SK-MEL-5 (cell line): ENCODE measurements at regions not wholly inside any gene's neighbourhood (a gene's known extent, or its start where the extent isn't known, plus 50 kb on each side); places are given as distances from the start of the nearest gene placed in this dataset.

Experiments
- DNase-seq: peaks from one replicate; pipeline ENCODE4 v3.0.0-alpha.2; 2016; ENCODE audit warnings: low read depth, low spot score
- in situ Hi-C: cut with HindIII; loops from 2 replicates; pipeline ENCODE4 v1.10.0; 2016; ENCODE audit warnings: low sequenced_read_pairs, high pct_unique_total_duplicates, low pct_unique_long_range_greater_than_20kb

DNA sequence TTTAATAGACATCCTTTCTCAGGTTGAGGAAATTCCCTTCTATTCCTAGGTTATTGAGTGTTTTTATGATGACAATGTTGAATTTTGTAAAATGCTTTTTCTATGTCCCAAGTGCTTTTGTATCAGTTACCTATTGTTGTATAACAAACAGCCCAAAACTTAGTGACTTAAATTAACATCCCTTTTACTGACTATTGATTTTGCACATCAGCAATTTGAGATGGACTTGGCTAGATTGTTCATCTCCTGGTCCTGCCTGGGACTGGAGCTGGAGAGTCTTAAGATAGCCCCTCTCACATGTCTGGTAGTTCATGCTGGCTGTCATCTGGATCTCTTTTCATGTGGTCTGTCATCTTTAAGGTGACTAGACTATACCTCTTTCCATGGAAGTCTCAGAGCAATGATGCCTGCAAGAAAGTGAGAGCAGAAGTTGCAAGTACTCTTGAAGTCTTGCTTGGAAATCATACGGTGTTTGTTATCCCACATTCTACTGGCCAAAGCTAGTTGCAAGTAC is 132.6 kb downstream of the RPAP3 start:
- DNase-seq: no peak
- in situ Hi-C loops: no loop called here

DNA sequence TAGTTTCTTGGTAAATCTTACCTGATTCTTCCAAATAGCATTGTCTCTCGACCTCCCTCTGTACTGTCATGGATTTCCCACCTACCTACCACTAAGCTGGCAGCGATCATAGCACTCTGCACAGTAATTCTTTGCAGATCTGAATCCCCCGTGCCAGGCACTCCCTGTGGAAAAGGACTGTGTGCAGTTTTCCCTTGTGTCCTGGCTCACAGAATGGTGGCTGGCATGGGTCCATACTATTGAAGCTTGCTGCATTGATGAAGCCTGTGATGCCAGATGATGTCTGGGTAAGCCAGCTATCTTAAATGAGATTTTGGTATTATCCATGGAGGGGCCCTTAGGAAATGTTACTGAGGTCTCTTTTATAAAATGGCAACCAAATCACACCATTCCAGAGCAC is 135.7 kb downstream of the RPAP3 start:
- in situ Hi-C loops: no loop called here

DNA sequence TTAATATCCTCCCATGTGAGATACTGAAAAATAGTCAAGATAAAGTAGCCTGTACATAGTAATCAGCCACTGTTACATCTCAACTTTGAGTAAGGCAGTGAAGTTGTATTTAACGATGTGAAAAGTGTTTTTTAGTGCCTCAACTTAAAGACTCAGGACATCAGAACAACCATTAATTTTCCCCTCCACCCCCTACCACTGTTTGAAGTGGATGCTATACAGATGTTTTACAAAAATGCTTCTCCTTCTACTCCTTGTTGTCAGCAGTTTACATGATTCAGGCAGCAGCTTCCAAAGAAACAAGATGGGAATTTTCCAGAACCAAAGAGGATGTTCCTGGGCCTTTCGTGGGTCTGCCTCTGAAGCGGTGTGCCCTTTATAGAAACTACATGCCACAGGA is 143.6 kb downstream of the RPAP3 start:
- DNase-seq: no peak
- in situ Hi-C loops: no loop called here

More for the DNA sequence above, 135.7 kb downstream of the RPAP3 start:
- no peak for DNase-seq

DNA sequence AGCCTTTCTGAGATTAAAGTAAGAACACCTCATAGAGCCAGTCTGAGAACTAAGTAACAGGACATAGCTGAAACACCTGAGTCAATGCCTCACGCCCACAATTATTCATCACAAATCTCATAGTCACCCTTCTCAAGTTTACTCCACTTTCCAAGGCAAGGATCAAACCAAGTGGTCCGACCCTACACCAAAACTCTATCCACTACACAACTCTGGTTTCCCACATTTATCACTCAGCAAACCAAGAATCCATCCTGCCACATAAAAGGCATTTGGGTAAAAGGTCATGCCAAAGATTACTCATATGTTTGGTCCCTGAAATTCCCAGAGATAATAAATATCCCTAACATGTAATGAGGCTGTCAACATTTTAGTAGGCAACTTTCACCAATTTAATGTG is 144.1 kb downstream of the RPAP3 start:
- in situ Hi-C loops: no loop called here
- no peak for DNase-seq

DNA sequence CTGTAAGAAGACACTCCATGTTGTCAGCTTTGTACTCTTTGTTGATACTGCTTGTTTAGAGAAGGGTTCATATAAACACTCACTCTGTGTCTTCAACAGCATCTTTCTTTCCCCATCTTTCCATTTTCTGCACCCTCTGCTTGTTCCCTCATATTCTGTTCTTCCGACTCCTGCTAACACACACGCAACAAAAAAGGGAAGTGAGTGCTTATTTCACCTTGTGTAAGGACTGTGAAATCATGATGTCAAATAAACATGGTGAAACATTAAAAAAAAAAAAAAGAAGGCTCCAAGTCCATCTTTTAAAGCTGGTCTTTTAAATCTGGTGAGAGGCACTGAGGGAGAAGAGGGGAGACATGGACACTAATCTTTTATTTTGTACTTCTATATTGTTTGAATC is 145.4 kb downstream of the RPAP3 start:
- DNase-seq: no peak
- in situ Hi-C loops: no loop called here

DNA sequence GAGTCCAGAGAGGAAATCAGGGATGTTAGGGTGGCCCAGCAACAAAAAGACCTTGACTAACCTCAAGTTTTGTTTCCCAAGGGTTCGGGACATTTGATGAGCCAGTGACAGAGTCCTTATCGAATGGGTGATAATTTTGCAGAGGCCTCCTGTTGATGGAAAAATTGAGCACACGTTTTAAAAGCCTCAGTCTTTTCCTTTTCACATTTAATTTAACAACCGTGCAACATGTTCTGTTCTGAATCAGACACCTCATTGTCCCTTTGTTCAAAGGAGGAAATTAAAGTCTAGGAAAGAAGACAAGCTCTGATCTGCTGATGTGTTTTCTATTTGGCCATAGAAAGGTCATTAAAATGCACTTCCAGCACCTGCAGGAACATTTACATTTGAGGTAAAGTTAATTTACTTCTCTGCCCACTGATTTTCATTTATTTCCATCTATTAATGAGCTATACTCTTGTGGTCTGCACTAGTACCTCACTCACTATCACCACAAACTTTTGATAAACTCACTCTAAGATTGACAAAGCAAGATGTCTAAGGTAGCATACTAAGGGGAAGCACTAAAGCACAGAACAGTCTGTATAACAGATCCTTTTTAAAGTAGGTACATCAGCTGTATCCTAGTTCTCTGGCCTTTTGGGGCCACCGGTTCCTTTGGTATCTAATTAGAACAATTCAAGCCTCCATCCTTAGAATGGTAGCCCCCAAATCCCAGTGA is 147.0 kb downstream of the RPAP3 start:
- no peak for DNase-seq
- in situ Hi-C loops: no loop called here

DNA sequence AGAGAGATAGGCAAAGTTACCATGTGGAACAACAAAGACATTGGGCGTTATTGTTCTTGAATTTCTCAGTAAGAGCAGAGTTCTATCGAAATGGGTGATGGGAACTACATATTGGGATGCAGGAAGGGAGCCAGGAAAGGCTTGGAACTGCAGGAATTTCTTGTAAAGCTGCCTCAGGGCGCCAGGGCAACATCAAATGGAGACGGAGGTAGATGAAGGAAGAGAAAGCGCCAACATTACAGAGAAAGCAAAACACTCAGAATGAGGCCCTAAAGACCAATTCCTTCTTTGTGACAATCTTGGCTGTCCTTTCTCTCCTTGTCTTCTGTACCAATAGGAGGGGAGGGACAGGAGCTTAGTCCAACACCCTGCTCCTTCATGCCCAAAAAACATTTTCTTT is 148.4 kb downstream of the RPAP3 start:
- DNase-seq: no peak
- in situ Hi-C loops: no loop called here

DNA sequence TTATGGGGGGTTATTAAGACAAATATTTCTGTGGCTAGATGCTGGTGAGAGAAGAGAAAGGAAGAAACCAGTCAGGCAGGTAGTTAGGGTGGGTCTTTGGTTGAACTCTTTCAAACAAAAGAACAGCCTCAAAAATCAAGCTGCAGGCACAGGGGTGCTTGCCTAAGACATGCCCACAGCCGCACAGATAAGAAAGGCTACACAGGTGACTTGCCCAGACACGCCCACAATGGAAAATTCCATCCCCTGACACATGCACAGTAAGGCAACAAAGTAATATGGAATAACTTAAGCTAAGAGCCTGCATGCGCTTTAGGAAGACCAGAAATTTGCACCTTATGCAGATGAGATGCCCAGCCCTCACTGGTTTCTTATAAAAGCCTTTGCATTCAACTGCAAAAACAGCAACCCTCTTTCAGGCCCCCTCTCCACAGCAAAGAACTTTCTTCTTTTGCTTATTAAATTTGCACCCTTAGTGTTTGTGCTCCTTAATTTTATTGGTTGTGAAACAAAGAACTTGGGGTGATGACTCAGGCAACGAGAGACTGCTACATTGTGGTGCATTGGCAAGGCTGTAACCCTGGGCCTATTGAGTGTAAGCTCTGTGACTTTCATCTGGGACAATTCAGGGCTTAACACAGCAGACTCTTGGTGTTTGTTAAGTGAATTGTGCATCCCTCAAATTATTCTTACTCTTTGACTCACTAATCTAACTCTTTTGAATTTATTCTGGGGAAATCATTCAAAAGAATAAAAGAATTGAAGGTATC is 149.4 kb downstream of the RPAP3 start:
- no peak for DNase-seq
- in situ Hi-C loops: no loop called here

DNA sequence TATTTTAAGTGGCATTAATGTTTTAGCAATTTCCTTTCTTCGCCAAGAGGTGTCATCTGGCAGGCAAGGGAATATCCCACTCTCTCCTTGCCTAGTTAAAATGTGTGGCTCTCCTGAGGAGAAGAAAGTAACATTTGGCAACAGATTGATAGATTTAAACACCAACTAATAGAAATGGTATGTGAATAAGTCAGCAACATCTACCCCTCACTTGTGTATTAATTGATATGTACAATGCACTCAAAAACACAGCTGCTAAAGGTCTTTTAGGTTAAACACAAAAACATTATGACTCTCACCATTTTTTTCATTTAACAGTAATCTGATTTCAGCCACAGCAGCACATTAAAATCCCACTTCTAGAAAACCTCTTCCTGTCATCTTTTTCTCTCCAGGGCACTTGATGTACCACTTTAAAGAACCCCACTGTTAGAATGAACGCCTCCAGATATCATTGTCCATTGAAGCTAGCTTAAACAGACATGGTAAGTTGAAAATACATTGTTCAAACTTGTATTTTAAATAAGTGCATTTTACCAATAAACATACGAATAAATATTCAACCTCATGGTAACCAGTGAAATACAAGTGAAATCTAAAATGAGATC is 151.7 kb downstream of the RPAP3 start:
- in situ Hi-C loops: no loop called here
- peak; percentile 15 for DNase-seq

DNA sequence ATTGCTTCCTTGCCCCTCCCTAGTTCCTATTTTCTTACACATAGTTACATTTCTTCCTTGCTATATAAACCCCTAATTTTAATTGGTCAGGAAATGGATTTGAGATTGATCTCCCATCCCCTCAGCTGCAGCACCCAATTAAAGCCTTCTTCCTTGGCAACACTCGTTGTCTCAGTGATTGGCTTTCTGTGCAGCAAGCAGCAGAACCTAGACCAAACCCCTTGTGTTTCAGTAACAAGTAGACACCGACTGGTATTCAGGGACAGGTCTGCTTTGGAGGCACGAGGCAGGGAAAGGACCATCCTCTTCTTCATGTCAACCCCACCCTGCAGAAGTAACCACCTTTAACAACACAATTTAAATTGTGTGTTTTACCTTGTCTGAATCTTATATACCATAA is 152.6 kb downstream of the RPAP3 start:
- in situ Hi-C loops: no loop called here
- DNase-seq: no peak

DNA sequence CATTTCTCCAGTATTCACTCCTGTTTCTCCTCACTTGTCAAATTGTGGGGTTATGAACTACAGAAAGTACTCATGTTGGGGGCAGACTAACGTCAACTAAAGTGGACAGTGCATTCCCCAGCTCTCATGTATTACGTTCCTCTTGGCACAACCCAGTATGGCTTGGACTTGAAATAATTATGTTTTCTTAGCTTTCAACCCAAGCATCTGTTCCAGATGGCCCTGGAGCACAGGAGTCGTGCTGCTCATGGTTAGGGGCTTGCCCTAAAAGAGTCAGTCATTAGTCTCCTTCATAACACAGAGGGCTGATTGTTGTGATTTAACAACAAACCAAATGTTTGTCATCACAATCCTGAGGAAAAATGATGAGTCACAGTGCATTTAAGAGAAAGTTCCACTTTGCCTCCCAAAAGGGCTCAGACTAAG is 154.4 kb downstream of the RPAP3 start:
- peak; percentile 92 for DNase-seq
- in situ Hi-C loops: no loop called here

DNA sequence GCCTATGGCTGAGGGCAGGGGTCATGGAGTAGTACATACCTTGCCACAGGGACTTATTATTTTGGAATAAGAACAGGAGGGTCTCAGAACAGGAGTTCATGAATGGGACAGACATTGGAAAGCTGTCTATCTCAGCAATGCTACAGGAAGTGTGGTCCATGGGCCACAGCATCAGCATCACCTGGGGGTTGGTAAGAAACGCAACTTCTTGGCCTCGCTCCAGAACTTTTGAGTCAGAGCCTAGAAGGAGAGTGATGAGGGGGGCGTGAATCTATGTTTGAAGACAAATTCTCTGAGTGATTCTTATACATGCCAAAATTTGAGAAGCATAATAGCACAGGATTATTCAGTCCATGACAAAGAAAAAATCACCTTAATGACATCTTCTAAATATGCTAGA is 156.6 kb downstream of the RPAP3 start:
- DNase-seq: no peak
- in situ Hi-C loops: no loop called here

DNA sequence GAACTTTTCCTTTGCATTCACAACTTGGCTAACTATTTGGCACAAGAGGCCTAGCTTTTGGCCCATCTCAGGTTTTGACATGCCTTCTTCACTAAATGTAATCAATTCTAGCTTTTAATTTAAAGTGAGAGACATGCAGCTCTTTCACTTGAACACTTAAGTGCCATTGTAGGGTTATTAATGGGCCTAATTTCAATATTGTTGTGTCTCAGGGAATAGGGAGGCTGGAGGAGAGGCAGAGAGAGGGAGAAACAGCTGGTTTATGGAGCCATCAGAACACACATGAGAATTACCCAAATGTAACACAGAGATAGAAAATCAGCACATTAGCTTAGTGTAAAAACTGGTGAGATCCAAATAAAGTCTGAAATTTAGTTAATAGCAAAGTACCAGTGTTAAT is 157.4 kb downstream of the RPAP3 start:
- in situ Hi-C loops: no loop called here
- no peak for DNase-seq

DNA sequence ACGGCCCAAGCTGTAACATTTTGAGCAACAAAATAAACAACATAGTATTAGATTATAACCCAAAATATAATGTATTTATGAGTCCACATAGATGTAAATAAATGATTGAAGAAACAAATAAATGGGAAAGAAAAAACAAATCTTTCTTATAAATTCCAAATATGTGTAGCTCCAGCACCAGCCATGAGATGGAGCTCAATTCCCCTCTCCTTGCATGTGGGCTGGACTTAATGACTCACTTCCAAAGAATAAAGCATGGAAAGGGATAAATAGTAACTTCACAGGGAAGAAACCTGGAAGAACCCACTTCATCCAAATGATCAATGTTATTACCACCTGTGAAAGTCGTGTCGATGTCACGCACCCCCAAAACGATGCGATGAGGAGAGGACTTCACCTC is 158.8 kb downstream of the RPAP3 start:
- in situ Hi-C loops: no loop called here
- DNase-seq: peak; percentile 70

DNA sequence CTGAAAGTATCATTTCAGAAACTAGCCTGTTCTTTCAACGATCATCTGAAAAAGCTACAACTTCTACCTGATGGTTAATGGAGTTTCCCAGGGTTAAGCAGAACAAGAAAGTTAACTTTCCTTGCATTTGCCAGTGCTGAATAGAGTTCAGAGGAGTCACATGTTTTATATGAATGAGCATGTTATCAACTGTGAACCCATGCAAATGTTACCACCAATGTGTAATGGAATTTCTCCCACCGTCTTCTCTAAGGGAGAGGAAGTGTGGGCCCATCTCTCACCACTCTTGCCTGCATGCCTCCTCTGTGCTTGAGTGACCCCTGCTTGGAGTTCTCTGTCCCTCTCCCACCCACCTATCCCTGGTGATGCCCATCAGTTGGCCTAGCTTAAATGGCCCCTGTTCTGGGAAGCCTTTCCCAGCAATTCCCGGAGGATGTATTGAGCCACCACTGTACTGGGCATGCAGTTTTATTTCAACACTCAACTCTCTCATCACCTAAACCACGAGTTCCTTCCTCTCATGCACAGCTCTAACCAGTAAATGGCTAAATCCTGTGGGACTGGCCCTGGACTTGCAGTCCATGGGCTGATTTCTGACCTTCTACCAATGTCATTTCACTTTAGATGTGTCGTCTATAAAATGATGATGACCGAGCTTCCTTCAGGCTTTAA is 159.8 kb downstream of the RPAP3 start:
- in situ Hi-C loops: no loop called here

DNA sequence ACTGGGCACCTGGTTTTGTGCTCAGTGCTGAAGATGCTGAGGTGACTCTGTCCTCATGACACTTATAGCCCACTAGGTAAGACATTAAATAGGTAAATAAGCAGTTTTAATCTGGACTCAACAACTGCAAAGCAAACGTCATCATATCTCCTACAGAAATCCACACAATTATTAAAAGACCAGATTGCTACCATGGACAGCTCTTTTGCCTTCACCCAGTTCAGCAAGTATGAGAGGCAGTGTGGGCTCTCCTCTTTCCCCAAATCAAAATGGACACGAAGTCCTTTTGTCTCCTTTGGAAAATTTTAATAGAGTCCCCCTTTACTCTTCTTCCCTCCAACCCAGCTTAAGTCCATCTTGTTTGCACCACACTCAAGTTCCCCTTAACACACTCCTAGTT is 171.1 kb downstream of the RPAP3 start:
- in situ Hi-C loops: no loop called here
- DNase-seq: no peak

More for the DNA sequence above, 159.8 kb downstream of the RPAP3 start:
- no peak for DNase-seq

DNA sequence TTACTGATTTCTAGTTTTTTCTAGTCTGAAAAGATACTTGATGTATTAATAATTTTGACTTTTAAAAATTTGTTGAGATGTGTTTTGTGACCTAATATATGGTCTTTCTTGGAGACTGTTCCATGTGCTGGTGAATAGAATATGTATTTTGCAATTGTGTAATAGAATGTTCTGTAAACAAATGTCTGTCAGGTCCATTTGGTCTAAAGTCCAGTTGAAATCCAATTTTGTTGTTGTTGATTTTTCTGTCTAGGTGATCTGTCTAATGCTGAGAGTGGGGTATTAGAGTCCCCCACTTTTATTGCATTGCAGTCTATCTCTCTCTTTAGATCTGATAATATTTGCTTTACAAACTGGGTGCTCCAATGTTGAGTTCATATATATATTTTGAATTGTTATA is 175.8 kb downstream of the RPAP3 start:
- in situ Hi-C loops: no loop called here
- no peak for DNase-seq

DNA sequence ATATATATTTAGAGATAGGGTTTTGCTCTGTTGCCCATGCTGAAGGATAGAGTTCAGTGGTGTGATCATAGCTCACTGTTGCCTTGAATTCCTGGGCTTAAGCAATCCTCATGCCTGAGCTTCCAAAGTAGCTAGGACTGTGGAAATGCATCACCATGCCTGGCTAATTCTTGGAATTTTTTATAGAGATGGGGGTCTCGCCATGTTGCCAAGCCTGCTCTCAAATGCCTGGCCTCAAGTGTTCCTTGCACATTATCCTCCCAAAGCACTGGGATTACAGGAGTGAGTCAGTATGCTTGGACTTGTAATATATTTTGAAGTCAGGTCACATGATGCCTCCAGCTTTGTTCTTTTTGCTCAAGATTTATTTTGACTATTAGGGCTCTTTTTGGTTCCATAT is 178.0 kb downstream of the RPAP3 start:
- in situ Hi-C loops: no loop called here
- no peak for DNase-seq
